T-helper 2 cell treated with Interferon-gamma antibody and Interleukin-4, amounts not matched to agents 100 ng/mL and 5 ng/mL, for 36 hours (primary cell): ENCODE measurements at regions not wholly inside any gene's neighbourhood (a gene's known extent, or its start where the extent isn't known, plus 50 kb on each side); places are given as distances from the start of the nearest gene placed in this dataset.

Experiments used
- intact Hi-C: fragments of 100-400 bp; cut with micrococcal nuclease; formaldehyde crosslinking; loops from one replicate; pipeline ENCODE4 v1.15.1; 2023

DNA sequence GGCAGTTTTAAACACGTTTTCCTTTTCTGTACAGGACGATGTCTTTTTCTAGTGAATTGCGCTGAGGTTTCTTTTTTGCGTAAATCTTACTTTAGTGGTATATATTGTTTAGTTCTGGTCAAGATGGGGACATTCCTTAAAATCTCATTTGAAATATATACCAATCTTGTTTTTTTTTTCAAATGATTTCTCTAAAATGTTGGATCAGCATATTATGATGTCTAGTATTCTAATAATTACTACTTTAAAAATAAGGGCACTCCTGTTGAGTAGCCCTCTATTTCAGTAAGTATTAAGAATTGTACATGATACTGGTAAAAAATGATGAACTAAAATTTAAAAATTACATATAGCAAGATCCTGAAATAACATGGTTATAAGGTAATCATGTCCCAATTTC, 224.1 kb upstream of the ARHGAP24 start:
- intact Hi-C loops: no loop called here

DNA sequence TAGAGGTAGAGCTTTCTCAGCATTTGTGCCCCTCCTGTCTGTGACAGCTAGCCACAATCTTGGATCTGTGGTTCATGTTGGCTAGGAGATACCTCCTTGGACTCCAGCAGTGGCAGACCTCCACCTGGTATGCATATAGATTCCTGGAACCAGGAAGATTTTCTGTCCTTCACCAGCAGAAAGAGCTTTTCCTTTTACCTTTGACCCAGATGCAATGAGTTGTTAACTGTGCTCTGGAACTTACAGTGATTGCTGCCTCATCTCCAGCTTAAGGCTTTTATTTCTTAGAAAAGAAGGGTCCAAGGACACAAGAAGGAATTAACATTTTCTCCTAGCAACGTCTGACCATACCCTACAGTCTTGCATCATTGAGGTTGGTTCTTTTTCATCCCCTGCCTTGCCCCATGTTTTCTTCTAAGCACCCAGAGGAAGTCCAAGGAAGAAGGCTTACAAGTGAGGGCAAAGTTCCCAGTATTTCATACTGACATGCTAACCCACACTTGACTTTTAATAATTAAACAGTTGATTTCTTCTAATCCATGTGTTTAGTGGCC, 217.1 kb upstream of the ARHGAP24 start:
- intact Hi-C loops: no loop called here

DNA sequence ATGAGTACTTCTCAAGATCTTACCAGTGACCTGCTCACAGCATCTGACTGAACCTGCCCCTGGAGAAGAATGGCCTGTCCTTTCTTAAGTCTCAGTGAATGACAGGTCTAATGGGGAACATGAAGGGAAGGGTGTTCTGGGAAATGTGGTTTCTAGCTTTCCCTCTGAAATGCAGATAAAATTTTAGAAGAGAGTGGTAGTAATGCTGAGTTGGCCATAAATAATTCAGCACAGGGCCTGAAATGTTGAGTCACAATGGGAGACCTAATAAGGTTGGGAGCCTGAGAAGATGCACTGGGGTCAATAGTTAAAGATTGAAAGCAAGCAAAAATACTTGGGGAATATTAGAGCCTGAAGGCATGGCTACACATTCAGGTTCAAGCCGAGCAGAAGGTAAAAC, 214.9 kb upstream of the ARHGAP24 start:
- intact Hi-C loops: no loop called here

DNA sequence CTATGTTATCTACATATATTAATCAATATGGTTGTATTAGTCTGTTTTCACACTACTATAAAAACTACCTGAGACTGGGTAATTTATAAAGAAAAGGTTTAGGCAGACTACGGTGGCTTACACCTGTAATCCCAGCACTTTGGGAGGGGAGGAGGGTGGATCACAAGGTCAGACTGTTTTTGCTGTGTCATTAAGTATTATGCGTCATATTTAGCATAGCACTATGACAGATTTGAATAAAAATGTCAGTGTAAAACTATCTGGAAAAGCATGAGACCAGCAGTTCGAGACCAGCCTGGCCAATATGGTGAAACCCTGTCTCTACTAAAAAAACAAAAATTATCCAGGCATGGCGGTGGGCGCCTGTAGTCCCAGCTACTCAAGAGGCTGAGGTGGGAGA, 209.7 kb upstream of the ARHGAP24 start:
- intact Hi-C loops: no loop called here

DNA sequence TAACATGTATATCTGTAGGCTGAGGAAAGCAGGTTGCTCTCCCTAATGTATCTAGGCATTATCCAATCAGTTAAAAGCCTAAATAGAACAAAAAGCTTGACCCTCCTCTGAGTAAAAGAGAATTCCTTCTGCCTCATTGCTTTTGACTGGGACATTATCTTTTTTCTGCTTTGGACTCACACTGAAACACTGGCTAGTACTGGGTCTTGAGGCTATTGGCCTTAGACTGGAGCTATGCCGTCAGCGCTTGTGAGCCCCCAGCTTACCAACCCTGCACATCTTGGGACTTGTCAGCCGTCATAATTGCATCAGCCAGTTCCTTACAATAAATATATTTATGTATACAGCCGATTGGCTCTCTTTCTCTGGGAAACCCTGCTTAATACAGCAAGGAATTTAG, 206.8 kb upstream of the ARHGAP24 start:
- intact Hi-C loops: no loop called here

DNA sequence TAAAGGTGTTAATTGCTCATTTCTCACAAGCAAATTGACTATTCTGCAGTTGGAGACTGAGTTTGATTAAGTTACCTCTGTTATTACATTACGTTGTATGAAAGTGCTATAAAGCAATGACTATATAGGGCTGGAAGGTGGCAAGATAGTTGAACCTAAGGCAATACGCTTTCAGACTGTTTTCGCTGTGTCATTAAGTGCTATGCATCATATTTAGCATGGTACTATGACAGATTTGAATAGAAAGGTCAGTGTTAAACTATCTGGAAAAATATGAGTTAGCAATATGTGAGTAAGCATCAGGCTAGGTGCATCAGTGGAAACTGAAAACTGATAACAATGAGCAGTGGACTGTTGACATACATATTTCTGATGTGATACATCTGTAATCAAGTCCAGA, 206.0 kb upstream of the ARHGAP24 start:
- intact Hi-C loops: no loop called here

DNA sequence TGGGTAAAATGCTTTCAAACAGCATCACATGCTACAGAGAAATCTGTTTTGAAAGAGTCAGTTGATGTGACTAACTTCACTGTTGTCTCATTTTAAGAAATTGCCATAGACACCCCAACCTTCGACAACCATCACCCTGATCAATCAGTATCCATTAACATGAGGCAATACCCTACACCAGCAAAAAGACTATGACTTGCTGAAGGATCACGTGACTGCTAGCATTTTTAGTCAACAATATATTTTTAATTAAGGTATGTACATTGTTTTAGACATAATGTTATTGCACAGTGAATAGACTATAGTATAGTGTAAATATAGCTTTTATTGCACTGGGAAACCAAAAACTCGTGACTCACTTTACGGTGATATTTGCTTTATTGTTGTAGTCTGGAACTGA, 200.0 kb upstream of the ARHGAP24 start:
- intact Hi-C loops: no loop called here

DNA sequence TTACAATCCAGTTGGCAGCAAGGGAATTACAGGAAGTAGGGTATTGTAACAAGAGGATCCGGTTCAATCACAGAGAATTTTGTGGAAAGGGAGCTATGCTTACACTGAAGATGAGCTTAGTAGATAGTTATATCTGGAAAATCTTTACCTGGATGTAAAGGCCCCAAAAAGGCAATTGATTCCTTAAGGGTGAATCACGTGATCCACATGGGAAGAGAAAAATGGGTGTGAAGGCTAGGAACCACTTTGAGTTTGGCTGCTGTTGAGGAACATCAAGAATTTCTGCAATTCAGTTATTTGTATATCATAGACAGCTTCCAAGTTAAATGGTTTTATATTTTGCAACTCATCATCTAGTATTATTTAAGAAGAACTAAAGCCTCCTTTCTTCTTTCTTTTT, 194.0 kb upstream of the ARHGAP24 start:
- intact Hi-C loops: no loop called here

DNA sequence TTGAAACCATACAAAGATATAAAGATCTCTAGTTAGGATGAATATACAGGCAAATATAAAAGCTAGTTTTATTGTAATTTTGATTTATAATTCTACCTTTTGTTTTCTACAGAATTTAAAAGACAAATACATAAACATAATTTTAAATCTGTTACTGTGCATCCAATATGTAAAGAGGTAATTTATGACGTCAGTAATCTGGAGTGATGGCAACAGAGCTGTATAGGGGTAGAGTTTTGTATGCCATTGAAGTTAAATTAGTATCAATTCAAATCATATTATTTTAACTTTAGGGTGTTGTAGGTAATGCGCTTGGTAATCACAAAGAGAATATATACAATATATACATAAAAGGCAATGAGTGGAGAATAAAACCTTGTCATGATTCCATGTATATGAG, 183.7 kb upstream of the ARHGAP24 start:
- intact Hi-C loops: no loop called here

DNA sequence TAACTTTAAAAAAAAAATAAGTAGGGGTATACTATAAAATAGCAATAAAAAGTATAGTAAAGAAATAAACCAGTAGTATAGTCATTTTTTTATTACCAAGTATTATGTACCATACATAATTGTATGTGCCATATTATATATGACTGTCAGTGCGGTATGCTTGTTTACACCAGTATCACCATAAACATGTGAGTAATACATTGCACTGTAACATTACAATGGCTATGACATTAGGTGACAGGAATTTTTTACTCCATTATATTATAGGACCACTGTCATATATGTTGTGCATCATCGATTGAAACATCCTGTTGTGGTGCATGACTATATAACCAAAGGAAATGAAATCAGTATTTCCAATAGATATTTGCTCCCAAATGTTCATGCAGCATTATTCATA, 176.9 kb upstream of the ARHGAP24 start:
- intact Hi-C loops: no loop called here

DNA sequence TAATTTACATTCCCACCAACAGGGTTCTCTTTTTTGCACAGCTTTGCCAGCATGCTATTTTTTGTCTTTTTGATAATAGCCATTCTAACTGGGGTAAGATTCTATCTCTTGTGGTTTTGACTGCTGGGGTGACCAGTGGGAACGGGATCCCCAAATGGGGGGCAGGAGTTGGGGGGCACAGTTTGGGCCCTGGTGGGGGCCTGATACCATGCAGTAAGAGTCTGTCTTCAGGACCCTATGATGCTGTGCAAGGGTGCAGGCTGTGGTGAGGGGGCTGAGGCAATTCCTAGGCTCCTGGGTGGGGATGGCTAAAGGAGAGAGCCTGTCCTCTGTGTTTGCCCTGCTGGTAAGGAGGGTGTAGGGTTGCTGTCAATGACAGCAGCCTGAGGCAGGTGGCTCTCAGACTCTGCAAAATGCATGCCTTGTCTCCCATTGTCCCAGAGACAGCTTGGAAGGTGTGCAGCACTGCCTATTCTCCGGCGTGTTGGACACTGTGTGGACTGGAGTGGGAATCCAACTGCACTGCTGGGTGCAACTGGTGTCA, 172.7 kb upstream of the ARHGAP24 start:
- intact Hi-C loops: no loop called here

DNA sequence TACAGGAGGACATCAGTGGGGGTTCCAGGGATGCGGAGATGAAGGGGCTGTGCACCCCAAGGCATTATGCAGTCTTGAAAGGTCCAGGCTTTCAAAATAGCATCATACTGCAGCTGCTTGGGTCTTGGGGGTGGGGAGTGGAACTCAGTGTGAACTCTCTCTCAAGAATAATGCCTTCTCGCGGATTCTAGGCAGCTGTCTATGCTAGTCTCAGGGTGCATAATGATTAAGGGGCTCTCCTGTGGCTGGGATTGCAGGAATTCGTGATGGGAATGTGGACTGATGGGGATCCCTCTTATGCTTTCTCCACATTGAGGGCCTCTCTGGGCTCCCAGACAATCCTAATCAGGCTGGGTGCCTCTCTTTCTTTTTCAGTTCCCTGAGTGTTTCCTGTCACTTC, 172.2 kb upstream of the ARHGAP24 start:
- intact Hi-C loops: no loop called here

DNA sequence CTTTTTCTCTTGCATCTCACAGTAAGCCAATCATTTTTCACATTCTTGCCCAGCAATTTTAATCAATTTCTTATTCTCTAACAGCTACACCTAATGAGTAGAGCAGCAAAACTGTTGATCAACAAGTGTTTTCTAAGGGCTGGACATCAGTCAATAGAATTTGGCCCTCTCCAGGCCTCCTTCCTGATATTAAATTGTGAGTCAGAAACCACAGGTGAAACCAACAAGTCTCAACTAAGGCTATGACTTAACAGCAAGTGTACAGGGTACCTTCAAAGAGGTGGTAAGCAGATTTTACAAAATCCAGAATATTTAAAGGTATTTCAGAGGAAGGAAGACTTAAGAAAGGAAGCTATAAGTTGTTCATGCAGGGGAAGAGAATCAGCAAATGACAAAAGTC, 156.5 kb upstream of the ARHGAP24 start:
- intact Hi-C loops: no loop called here

DNA sequence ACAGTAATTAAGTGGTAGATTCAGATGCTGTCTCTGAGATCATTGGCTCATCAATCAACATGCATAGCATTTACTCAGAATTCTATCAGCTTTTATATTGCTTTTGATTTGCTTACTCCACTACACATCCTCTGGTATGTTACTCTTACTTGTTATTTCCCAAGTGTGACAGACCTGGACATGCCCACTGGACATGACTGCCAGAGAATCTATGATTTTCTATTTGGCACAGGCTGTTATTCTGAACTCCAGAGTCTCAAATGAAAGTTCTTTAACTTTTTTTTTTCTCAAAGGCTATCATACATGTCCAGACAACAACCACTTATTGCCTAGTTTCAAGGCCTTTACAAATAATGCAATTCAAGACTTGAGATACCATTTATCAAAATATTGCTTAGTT, 116.1 kb upstream of the ARHGAP24 start:
- intact Hi-C loops: no loop called here

DNA sequence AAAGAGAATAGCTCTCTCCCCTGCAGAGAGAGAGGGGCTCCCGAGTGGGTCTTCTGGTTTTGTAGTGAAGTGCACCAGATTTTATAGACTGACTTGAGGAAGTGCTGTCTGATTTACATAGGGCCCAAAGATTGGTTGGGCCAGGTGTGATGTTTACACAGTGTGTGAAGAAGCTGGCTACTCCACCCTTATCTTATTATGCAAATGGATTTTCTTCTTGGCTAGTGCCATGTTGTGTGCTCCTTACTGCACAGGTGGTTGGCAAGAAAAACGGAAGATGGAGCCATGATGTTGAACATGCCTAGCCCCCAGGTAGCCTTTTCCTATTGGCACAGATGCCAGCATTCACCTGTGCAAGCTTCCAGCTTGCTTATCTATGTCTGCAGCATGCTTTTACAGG, 112.4 kb upstream of the ARHGAP24 start:
- intact Hi-C loops: no loop called here

DNA sequence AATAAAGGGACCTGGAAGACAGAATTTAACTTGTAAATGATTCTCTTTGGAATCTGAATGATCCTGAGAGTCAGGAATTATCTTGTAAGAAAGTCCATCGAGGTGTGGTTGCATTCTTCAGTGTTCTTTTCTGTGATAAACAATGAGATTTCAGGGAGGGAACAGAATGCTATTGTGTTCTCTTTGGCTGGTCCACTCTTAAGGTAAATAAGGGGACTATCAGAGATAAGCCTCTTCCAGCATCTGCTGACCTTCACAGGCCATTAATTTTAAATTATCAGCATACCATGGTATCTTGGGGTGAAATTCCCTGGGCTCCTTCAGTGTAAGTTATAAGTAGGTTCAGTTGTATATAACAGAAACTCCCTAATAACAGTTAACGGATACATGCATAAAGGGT, 107.1 kb upstream of the ARHGAP24 start:
- intact Hi-C loops: no loop called here

DNA sequence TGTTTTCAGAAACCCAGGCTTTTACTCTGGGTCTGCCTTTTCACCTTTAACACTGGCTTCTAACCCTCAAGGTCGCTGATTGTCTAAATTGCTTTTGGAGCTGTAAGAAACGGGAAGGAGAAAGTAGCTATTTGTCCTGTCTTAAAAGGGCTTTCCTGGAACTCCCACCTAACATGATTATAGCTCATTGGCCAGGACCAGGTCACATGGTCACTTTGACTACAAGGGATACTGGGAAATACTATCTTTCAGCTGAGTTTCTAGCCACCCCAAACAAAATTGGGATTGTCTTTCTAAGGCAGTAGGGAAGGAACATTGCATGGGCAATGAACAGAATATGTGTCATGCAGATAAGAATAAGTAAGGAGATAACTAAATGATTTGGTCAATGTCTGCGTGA, 106.7 kb upstream of the ARHGAP24 start:
- intact Hi-C loops: no loop called here

DNA sequence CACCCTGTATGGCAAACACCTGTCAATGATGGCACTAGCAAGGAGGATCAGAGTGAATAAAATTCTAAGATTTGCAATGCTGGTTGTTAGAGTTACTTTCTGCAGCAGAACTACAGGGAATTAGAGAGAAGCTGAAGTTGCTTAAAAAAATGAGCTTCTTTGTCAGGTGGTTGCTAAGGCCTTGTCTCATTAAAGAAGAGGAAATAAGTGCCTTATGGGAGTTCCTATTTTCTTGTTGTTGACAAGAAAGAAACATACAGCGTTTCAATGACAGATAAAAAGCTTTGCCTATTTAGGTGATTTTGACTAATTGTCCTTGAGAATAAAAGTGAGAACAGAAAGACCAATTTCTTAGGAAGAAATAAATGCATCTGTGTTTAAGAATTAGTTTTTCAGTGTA, 106.0 kb upstream of the ARHGAP24 start:
- intact Hi-C loops: no loop called here

DNA sequence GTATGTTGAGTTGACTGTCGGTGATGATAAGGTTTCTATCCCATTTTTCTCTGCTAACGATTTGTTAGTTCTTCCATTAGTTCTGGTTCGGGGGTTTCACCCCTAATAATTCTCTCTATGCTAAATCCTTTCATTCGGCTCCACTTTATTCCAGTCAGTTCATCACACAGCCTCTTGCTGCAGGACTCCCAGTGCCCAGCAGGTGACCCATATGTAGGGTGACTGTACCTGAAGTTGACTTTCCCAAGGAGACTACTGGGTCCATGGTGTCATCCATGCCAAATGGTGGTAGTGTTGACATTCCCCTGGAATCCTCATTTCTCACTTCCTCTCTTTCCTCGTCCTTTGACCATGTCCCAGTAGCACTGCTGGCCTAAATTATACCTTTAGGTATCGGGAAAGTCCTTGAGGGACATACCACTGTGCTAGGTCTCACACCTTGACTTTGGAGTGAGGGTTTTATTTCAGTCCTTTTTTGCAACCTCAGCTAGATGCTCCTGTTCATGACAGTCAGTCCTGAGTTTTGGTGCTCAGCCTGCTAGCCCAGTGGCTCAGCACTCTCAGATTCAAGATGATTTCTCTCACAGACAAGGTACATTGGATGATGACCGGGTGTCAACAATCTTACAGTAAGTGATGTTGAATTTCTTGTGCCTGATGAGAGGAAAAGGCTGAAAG, 105.1 kb upstream of the ARHGAP24 start:
- intact Hi-C loops: no loop called here

DNA sequence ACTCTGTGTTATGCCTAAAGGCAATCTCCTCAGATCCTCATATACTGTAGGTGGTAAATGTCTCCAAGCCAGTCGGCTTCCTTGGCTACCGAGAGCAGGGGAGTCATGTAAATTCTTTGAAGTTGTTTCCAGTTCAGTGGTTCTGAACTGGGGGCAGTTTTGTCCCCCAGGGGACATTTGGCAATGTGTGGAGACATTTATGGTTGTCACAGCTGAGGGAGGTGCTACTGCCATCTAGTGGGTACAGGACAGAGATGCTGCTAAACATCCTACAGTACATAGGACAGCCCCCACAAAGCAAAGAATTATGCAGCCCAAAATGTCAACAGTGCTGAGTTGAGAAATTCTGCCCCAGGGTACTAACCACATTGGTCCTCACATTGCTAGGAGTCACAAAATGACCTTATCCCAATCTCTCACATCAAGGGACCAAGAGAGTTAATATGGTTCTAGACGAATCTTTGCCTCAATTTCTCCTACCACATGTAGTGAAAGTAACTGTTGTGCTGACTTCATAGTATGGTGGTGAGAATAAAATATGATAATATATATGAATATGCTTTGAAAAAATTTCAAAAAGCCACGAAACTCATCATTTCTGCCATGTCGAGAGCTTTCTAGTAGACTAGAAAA, 104.4 kb upstream of the ARHGAP24 start:
- intact Hi-C loops: no loop called here

DNA sequence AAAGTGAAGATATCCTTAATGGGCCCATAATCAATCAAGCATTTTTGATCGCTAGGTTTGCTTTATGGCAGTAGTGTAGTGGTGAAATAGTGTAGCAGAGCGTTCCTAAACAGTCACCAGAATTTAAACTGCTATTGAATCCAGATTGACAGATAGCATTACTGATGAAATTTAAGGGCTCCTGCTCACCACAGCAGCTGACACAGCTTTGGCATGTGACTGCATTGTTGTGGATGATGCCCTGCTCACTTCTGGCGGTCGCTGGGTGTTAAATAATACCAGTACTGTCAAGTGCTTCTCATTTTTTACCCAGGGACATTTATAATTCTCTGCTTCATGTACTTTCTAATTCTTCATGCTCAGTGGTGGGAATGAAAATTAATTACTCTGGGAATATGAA, 102.0 kb upstream of the ARHGAP24 start:
- intact Hi-C loops: no loop called here

DNA sequence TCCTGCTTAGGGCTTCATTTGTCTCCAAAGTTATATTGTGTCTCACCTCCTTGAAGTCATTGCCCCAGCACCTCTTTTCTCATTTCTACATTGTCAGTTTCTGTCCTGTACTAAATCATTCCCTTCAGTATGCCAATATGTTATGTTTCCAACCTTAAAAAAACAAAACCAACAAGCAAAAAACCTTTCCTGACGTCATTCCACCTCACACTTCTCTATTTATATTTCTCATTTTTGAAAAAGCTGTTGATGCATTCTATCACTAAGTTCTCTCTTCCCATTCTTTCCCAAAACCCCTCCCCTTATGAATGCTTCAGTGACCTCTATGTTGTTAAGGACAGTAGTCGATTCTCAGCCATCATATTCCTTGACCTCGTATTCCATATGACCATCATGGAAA, 98.7 kb upstream of the ARHGAP24 start:
- intact Hi-C loops: no loop called here

DNA sequence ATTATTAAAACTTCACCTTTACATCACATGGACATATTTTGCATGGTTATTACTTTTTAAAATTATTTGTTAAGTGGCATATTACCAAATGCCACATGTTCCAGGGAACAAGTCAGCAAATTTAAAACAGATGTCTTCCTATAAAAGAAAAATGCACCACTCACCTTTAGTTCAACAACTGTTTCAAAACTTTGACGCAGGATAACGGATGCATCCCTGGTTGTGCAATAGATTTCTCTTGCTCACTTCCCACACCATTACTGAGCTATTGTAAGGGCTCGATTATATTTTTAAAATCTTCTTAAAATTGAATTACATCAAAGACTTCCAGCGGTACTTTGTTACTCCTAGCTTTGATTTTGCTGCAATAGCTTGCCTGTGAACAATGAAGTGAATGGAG, 93.0 kb upstream of the ARHGAP24 start:
- intact Hi-C loops: no loop called here
